PC-9 (cell line): ENCODE measurements at regions not wholly inside any gene's neighbourhood (a gene's known extent, or its start where the extent isn't known, plus 50 kb on each side); places are given as distances from the start of the nearest gene placed in this dataset.

Experiments
- BruUV-seq: library from RNA; stranded (reverse); fragments of 400-500 nt; replicated peaks from 2 replicates; lab custom pipeline; 2021; lab: Mats Ljungman, UMichigan
- CTCF ChIA-PET: fragments of 300-600 bp; sonication (Branson Sonifier 250); formaldehyde crosslinking; loops from one replicate; lab custom pipeline; 2022; ENCODE audit warnings: antibody characterized with exemption; lab: Charles Lee
- POLR2A ChIA-PET: fragments of 300-600 bp; sonication (Branson Sonifier 250); formaldehyde crosslinking; loops from one replicate; lab custom pipeline; 2022; ENCODE audit warnings: antibody characterized with exemption; ENCODE audit not compliant: unreplicated experiment; lab: Charles Lee
- DNase-seq, 2 experiments: peaks; one replicate each; pipeline versions ENCODE4 v3.0.0 to v3.0.0-alpha.2; 2015 to 2022; ENCODE audit warnings: mixed read lengths in 1 of 2
- H2AFZ ChIP-seq: fragments of 200-600 bp; sonication (generic); 2 replicates; pipeline ENCODE4 v1.8.1; 2017; ENCODE audit warnings: antibody characterized with exemption
- H3F3A ChIP-seq: fragments of 200-600 bp; sonication (generic); 2 replicates; pipeline ENCODE4 v1.8.1; 2017; ENCODE audit warnings: antibody characterized with exemption, mild to moderate bottlenecking, low read depth; ENCODE audit not compliant: insufficient read depth
- H3K27ac ChIP-seq: fragments of 200-600 bp; sonication (generic); 2 replicates; pipeline ENCODE4 v1.6.1; 2016; ENCODE audit warnings: mixed run types
- H3K27me3 ChIP-seq: fragments of 200-600 bp; sonication (generic); 2 replicates; pipeline ENCODE4 v1.6.1; 2016; ENCODE audit warnings: low read depth, mixed run types; ENCODE audit not compliant: insufficient read depth
- H3K36me3 ChIP-seq: fragments of 200-600 bp; sonication (generic); 2 replicates; pipeline ENCODE4 v1.6.1; 2016; ENCODE audit warnings: low read depth, mixed run types
- H3K4me1 ChIP-seq: fragments of 200-600 bp; sonication (generic); replicated peaks from 2 replicates; pipeline ENCODE4 v1.6.1; 2016; ENCODE audit warnings: mixed run types; ENCODE audit not compliant: insufficient read depth
- H3K4me2 ChIP-seq: fragments of 200-600 bp; sonication (generic); 2 replicates; pipeline ENCODE4 v1.6.1; 2017; ENCODE audit warnings: mixed run types
- H3K4me3 ChIP-seq: fragments of 200-600 bp; sonication (generic); 2 replicates; pipeline ENCODE4 v1.6.1; 2016; ENCODE audit warnings: mixed run types
- H3K79me2 ChIP-seq: fragments of 200-600 bp; sonication (generic); 2 replicates; pipeline ENCODE4 v1.6.1; 2017; ENCODE audit warnings: low read depth, mixed run types
- H3K9me2 ChIP-seq: fragments of 200-600 bp; sonication (generic); 2 replicates; pipeline ENCODE4 v1.8.1; 2017; ENCODE audit warnings: mild to moderate bottlenecking; ENCODE audit not compliant: insufficient read depth
- H3K9me3 ChIP-seq: fragments of 200-600 bp; sonication (generic); 2 replicates; pipeline ENCODE4 v1.8.1; 2016; ENCODE audit warnings: low read depth; ENCODE audit not compliant: insufficient read depth
- H4K20me1 ChIP-seq: fragments of 200-600 bp; sonication (generic); 2 replicates; pipeline ENCODE4 v1.8.1; 2017; ENCODE audit not compliant: insufficient read depth
- CTCF ChIP-seq: fragments of 200-600 bp; sonication (generic); conservative IDR thresholded peaks from 2 replicates; pipeline ENCODE4 v1.6.1; 2017; ENCODE audit warnings: mixed run types, antibody characterized with exemption, mild to moderate bottlenecking, moderate library complexity
- EZH2 ChIP-seq: fragments of 200-600 bp; sonication (generic); IDR thresholded peaks from 2 replicates; pipeline ENCODE4 v1.8.0; 2017; ENCODE audit warnings: antibody characterized with exemption, low read depth
- intact Hi-C: fragments of 100-400 bp; cut with micrococcal nuclease; formaldehyde crosslinking; loops from one replicate; pipeline ENCODE4 v1.10.0; 2022; ENCODE audit not compliant: unreplicated experiment

- intact Hi-C loops: no loop called here
- no peaks in the 10 kb centered on the region for H3K27me3 ChIP-seq
- no peaks in the 10 kb centered on the region for H3K9me2 ChIP-seq
- H4K20me1 ChIP-seq: no peaks in the 10 kb centered on the region
- H3F3A ChIP-seq: no peaks in the 10 kb centered on the region
- BruUV-seq: no TSS peak
- no peak for TF ChIP-seq EZH2
- no peak for TF ChIP-seq CTCF
- H3K4me1 ChIP-seq: no peaks in the 10 kb centered on the region
- H3K4me2 ChIP-seq: no peak overlapping the region
- DNase-seq: no peak
- H3K4me3 ChIP-seq: no peak overlapping the region
- POLR2A ChIA-PET: no interaction called here
- H3K36me3 ChIP-seq: no peaks in the 10 kb centered on the region
- no peak overlapping the region for H2AFZ ChIP-seq
- CTCF ChIA-PET: interaction anchor here (0.6 kb wide), 1 partner anchor 31 kb away, joined by 3 read pairs; no protein-coding TSS in a partner anchor
- no peak overlapping the region for H3K27ac ChIP-seq
- H3K79me2 ChIP-seq: no peaks in the 10 kb centered on the region
- no peaks in the 10 kb centered on the region for H3K9me3 ChIP-seq
These were observed 192.3 kb downstream of the MZT1 start for GRCh38 chr13:72534951-72535640.

GRCh38 chr13:72530471-72530870 is 197.0 kb downstream of the MZT1 start:
- no peak for TF ChIP-seq CTCF
- no peak for TF ChIP-seq EZH2

GRCh38 chr13:72527333-72527732 is 200.1 kb downstream of the MZT1 start:
- Histone ChIP-seq H3K27ac (no peak overlapping the region), H3F3A (no peaks in the 10 kb centered on the region), H3K9me2 (no peaks in the 10 kb centered on the region), H3K4me3 (no peak overlapping the region), H3K27me3 (no peaks in the 10 kb centered on the region), H4K20me1 (no peaks in the 10 kb centered on the region), H3K4me1 (no peaks in the 10 kb centered on the region), H3K9me3 (no peaks in the 10 kb centered on the region), H3K36me3 (no peaks in the 10 kb centered on the region), H3K79me2 (no peaks in the 10 kb centered on the region), H2AFZ (no peak overlapping the region), H3K4me2 (no peak overlapping the region)
- CTCF ChIA-PET: no interaction called here
- no peak for TF ChIP-seq EZH2
- TF ChIP-seq CTCF: no peak
- DNase-seq: no peak
- POLR2A ChIA-PET: no interaction called here
- intact Hi-C loops: no loop called here
- no TSS peak for BruUV-seq

More at GRCh38 chr13:72530471-72530870, 197.0 kb downstream of the MZT1 start:
- no peak for DNase-seq
- H3K9me3 ChIP-seq: no peaks in the 10 kb centered on the region
- H3K36me3 ChIP-seq: no peaks in the 10 kb centered on the region
- POLR2A ChIA-PET: interaction anchor here (0.6 kb wide), 1 partner anchor 92 kb away, joined by 3 read pairs; no protein-coding TSS in a partner anchor
- intact Hi-C loops: no loop called here
- CTCF ChIA-PET: no interaction called here
- no peak overlapping the region for H3K27ac ChIP-seq
- no peak overlapping the region for H3K4me2 ChIP-seq
- no peaks in the 10 kb centered on the region for H3K9me2 ChIP-seq
- no peaks in the 10 kb centered on the region for H4K20me1 ChIP-seq
- no peak overlapping the region for H3K4me3 ChIP-seq
- H2AFZ ChIP-seq: no peak overlapping the region
- H3F3A ChIP-seq: no peaks in the 10 kb centered on the region
- BruUV-seq: no TSS peak
- H3K4me1 ChIP-seq: no peaks in the 10 kb centered on the region
- H3K27me3 ChIP-seq: no peaks in the 10 kb centered on the region
- H3K79me2 ChIP-seq: no peaks in the 10 kb centered on the region
